Endothelial cell of umbilical vein (primary cell): ENCODE measurements at regions not wholly inside any gene's neighbourhood (a gene's known extent, or its start where the extent isn't known, plus 50 kb on each side); places are given as distances from the start of the nearest gene placed in this dataset.

ENCODE experiments used
- EZH2 ChIP-seq: IDR thresholded peaks from 2 replicates; pipeline ENCODE4 v1.6.1; 2012; ENCODE audit warnings: borderline replicate concordance, low read depth, mild to moderate bottlenecking, moderate library complexity, low read length, inconsistent platforms; ENCODE audit not compliant: severe bottlenecking
- JUN ChIP-seq: IDR thresholded peaks from 2 replicates; pipeline ENCODE4 v1.6.1; 2011; ENCODE audit warnings: borderline replicate concordance, low read depth; ENCODE audit not compliant: insufficient read length, insufficient read depth
- MYC ChIP-seq: IDR thresholded peaks from one replicate; pipeline ENCODE4 v1.6.1; 2011; ENCODE audit warnings: mild to moderate bottlenecking, low read depth, low read length
- POLR2A ChIP-seq: IDR thresholded peaks from 2 replicates; pipeline ENCODE4 v1.6.1; 2012; ENCODE audit warnings: low read depth, mild to moderate bottlenecking, control low read depth, low read length
- POLR2AphosphoS5 ChIP-seq: IDR thresholded peaks from 2 replicates; pipeline ENCODE4 v1.6.1; 2012; ENCODE audit warnings: low read depth, mild to moderate bottlenecking, control low read depth, low read length, moderate library complexity; ENCODE audit not compliant: insufficient read depth
- TF ChIP-seq, protein P1 (sequence below), 2 donors: IDR thresholded peaks; 1 replicate in 1 of 2; 2 replicates in 1 of 2; pipeline ENCODE4 v1.5.1; 2011; ENCODE audit warnings: low read length in 2 of 2, mild to moderate bottlenecking in 2 of 2, moderate library complexity in 2 of 2, control low read depth in 1 of 2, inconsistent platforms in 1 of 2, low read depth in 1 of 2; ENCODE audit not compliant: insufficient read depth in 1 of 2; ENCODE audit errors: extremely low read depth in 1 of 2

DNA sequence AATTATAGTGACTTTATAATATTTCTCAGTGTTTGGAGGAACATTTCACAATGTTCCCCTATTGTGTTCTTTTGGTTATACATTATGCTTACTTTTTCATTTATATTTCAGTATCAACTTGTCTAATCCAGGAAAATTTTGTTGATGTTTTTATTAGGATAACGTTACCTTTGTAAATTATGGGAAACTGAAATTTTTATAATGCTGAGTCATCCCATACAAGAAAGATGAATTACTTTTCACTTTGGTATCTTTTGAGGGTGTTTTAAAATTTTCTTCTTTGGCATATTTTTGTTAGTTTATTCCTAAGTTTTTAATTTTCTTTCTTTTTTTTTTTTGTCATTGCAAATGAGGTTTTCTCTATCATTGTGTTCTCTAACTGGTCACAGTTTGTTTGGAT lies 542.7 kb downstream of the SLC16A7 start:
- TF ChIP-seq, protein P1, sequence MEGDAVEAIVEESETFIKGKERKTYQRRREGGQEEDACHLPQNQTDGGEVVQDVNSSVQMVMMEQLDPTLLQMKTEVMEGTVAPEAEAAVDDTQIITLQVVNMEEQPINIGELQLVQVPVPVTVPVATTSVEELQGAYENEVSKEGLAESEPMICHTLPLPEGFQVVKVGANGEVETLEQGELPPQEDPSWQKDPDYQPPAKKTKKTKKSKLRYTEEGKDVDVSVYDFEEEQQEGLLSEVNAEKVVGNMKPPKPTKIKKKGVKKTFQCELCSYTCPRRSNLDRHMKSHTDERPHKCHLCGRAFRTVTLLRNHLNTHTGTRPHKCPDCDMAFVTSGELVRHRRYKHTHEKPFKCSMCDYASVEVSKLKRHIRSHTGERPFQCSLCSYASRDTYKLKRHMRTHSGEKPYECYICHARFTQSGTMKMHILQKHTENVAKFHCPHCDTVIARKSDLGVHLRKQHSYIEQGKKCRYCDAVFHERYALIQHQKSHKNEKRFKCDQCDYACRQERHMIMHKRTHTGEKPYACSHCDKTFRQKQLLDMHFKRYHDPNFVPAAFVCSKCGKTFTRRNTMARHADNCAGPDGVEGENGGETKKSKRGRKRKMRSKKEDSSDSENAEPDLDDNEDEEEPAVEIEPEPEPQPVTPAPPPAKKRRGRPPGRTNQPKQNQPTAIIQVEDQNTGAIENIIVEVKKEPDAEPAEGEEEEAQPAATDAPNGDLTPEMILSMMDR (IDR thresholded peaks at IDR 0.05; ENCODE audit: extremely low read depth in 1 of 2, insufficient read depth in 1 of 2, low read depth in 1 of 2, low read length in 2 of 2) = no peak
- TF ChIP-seq EZH2 (no peak), POLR2AphosphoS5 (no peak), POLR2A (no peak), MYC (no peak), JUN (no peak)
